GM23338 (cell line): ENCODE measurements at regions not wholly inside any gene's neighbourhood (a gene's known extent, or its start where the extent isn't known, plus 50 kb on each side); places are given as distances from the start of the nearest gene placed in this dataset.

ENCODE experiments used
- CREB1 ChIP-seq: fragments of 250-450 bp; sonication (Bioruptor Pico); IDR thresholded peaks from 2 replicates; pipeline ENCODE4 v1.5.0; 2020; ENCODE audit warnings: low read depth, mild to moderate bottlenecking, moderate library complexity
- CTCF ChIP-seq, 2 experiments: fragments of 200-600 bp in 1 of 2; sonication (generic) in 1 of 2; conservative IDR thresholded peaks; 2 replicates each; pipeline versions ENCODE4 v1.5.1 to v1.6.1; 2016 to 2017; ENCODE audit warnings: antibody characterized with exemption in 2 of 2, low read depth in 2 of 2, mild to moderate bottlenecking in 2 of 2, moderate library complexity in 1 of 2
- EZH2 ChIP-seq: fragments of 200-600 bp; sonication (generic); IDR thresholded peaks from one replicate; pipeline ENCODE4 v1.8.0; 2017; ENCODE audit warnings: antibody characterized with exemption, mild to moderate bottlenecking, low read depth; ENCODE audit not compliant: unreplicated experiment
- EZH2phosphoT487 ChIP-seq: fragments of 200-600 bp; sonication (generic); IDR thresholded peaks from one replicate; pipeline ENCODE4 v1.8.1; 2018; ENCODE audit warnings: antibody characterized with exemption; ENCODE audit not compliant: unreplicated experiment
- JUNB ChIP-seq: IDR thresholded peaks from one replicate; pipeline ENCODE4 v1.6.1; 2016; ENCODE audit warnings: antibody characterized with exemption; ENCODE audit not compliant: unreplicated experiment
- POLR2AphosphoS5 ChIP-seq: IDR thresholded peaks from 2 replicates; pipeline ENCODE4 v1.6.1; 2016; ENCODE audit warnings: antibody characterized with exemption, low read depth
- REST ChIP-seq: IDR thresholded peaks from one replicate; pipeline ENCODE4 v1.6.1; 2018; ENCODE audit warnings: antibody characterized with exemption; ENCODE audit not compliant: unreplicated experiment
- STAT1 ChIP-seq: IDR thresholded peaks from one replicate; pipeline ENCODE4 v1.6.1; 2016; ENCODE audit warnings: antibody characterized with exemption; ENCODE audit not compliant: unreplicated experiment
- ZNF331 ChIP-seq: fragments of 250-450 bp; sonication (Bioruptor Pico); IDR thresholded peaks from 2 replicates; pipeline ENCODE4 v1.5.0; 2020; ENCODE audit warnings: low read depth, mild to moderate bottlenecking, moderate library complexity
- ZNF462 ChIP-seq: fragments of 250-450 bp; sonication (Bioruptor Pico); IDR thresholded peaks from 2 replicates; pipeline ENCODE4 v1.5.0; 2020; ENCODE audit warnings: mild to moderate bottlenecking, moderate library complexity
- TF ChIP-seq, protein P1 (sequence below): IDR thresholded peaks from 2 replicates; pipeline ENCODE4 v1.6.1; 2016; ENCODE audit warnings: antibody characterized with exemption

GRCh38 chr6:90803956-90804355 is 217.1 kb upstream of the MAP3K7 start:
- TF ChIP-seq CTCF (conservative IDR thresholded peaks at IDR 0.05; ENCODE audit: low read depth in 2 of 2) (no peak), EZH2 (no peak), REST (no peak), JUNB (no peak), CREB1 (CRISPR knock-in tag) (no peak), POLR2AphosphoS5 (no peak), ZNF331 (CRISPR knock-in tag) (no peak), STAT1 (no peak), ZNF462 (CRISPR knock-in tag) (no peak), EZH2phosphoT487 (no peak)
- TF ChIP-seq, protein P1, sequence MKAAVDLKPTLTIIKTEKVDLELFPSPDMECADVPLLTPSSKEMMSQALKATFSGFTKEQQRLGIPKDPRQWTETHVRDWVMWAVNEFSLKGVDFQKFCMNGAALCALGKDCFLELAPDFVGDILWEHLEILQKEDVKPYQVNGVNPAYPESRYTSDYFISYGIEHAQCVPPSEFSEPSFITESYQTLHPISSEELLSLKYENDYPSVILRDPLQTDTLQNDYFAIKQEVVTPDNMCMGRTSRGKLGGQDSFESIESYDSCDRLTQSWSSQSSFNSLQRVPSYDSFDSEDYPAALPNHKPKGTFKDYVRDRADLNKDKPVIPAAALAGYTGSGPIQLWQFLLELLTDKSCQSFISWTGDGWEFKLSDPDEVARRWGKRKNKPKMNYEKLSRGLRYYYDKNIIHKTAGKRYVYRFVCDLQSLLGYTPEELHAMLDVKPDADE: no peak
